ENCODE measurements at regions not wholly inside any gene's neighbourhood (a gene's known extent, or its start where the extent isn't known, plus 50 kb on each side); places are given as distances from the start of the nearest gene placed in this dataset.

DNA sequence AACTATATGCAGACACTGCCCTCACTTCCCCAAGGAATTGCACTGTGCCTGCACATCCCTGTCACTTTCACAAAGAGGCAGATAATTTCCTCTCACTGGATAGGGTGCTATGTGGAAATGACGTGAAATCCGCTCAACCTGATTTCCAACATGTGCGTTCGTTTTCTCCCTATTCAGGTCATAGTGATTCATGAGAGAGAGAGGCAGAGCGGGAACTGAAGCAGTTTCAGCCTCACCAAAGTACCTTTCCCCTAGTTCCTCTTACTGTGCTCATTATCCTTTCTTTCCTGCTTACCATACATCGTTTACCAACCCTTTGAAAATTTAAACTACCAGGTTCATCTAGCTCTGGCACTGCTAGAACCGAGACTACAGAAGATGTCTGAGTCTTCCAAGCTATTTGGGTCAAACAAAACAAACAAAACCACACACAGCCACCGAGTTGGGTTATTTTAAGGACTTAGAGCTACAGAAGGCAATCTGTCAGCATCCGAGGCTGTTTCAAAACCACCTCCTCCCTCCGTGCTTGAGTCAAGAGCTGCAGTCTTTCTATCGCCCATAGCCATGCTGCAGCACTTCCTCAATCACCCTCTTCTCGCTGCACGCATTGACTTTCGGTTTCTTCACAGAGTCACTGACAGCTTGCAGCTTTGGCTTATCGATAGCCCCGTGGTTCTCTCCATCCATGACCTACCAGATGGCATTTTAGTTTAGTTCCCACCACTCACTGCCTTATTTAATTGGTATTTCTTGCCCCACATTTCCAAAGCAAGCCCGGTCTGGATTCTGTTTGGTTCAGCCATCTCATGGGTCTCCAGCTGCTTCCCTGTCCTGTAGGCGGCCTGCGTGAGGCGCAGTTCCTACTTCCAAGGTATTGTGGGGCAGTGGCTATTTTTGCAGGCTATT lies 1395.8 kb downstream of the EFNB2 start:
- in situ Hi-C loops (cut with HindIII; ENCODE audit: low sequenced_read_pairs): no loop called here

DNA sequence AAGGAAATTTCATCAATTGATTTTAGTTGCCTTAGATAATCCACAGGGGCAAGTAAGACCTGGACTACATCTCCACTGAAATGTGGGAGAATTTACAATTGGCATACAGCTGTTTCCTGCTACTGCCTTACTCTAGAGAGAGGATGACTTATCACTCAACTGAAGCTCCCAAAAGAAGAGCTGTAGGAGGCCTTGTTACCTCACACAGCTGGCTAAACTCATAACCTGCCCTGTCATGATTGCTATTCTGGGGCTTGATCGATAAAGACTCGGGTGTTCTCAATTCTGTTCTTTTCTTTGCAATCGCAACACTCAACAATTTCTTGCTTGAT lies 1396.4 kb downstream of the EFNB2 start:
- in situ Hi-C loops (cut with HindIII; ENCODE audit: low sequenced_read_pairs): no loop called here

DNA sequence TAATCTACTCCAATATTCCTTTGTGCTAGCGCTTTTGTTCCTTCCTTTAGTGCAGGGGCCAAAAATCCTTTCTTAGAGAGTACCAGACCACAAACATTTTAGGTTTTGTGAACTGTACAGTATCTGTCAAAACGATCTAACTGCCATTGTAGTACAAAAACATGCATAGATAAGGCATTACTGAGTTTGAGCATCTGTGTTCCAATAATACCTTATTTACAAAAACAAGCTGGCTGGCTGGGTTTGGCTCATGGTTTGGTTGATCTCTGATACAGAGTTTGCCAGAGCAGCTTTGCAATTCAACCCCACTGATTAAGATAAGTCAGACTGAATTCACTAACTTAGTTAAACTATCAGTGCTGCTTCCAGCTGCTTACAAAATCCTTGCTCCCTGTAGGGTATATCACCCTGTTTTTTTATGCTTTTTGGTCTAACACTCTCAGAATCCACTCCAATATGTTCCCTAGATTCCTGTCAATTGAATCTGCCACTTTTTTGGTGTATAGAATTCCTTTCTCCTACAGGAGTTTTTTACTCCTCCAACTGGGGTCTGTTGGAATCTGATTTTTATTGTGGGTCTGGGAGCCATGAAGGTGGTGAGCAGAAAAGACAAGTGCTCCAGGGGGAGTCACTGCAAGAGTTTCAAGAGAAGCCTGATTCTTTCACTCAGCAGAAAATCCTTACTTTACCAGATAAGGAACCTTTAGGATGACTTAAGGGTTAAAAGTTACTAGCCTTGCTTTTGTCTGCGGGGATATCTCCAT lies 1399.4 kb downstream of the EFNB2 start:
- in situ Hi-C loops (cut with HindIII; ENCODE audit: low sequenced_read_pairs): no loop called here

DNA sequence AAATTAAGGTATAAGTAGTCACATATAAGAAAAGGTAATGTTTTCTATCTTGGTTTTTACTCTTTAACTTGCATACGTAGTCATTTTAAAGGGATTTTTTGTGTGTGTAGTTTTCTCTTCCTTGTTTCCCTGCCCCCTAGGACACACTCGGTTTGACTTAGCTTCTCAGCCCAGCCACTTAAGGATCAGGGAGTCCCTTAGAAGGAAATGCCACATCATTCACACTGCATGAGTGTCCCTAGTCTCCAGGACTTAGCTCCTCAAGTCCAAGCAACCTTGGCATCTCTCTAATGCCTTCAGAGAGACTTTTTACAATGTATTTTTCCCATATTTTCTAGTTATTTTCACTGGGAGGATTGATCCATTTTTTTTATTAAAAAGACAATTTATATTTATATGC lies 1407.7 kb downstream of the EFNB2 start:
- in situ Hi-C loops (cut with HindIII; ENCODE audit: low sequenced_read_pairs): no loop called here

DNA sequence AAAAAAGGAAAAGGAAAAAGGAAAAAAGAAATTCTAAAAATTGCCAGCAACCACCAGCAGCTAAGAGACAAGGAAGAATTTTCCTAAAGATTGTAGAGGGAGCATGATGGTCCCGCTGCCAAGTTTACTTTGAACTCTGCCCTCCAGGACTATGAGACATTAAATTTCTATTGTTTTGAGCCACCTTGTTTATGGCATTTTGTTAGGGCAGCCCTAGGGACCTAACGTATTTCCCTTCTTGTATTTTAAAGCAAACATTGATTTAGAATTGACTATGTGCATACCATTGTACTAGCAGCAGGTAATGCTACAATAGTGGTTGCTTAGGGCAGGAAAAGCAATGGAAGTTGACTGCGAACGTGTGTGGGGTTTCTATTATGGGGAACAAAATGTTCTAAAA lies 1414.2 kb downstream of the EFNB2 start:
- in situ Hi-C loops (cut with HindIII; ENCODE audit: low sequenced_read_pairs): no loop called here

DNA sequence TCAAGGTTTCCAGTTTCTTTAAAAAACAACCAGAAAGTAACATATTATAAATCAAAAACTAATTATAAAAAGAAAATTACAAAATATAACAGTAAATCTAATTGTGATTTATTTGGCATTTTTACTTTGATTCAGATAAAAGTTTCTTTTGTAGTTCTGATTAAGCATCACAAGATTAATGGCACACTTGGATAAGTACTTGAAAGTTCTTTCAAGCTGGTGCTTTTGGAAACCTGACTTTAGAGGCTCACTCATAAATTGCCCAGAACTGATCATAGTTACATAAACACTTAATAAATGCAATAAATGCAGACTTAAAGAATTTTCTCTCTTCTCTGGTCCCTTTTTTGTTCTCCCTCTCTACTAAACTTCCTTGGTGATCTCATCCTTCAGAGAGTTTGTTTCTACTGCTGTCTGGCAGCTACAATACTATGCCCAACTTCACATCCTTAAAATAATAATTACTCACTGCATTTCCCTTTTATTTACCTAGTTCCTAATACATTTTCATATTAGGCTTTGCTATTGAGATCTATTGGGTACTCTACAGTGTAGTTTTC lies 1417.0 kb downstream of the EFNB2 start:
- in situ Hi-C loops (cut with HindIII; ENCODE audit: low sequenced_read_pairs): no loop called here

DNA sequence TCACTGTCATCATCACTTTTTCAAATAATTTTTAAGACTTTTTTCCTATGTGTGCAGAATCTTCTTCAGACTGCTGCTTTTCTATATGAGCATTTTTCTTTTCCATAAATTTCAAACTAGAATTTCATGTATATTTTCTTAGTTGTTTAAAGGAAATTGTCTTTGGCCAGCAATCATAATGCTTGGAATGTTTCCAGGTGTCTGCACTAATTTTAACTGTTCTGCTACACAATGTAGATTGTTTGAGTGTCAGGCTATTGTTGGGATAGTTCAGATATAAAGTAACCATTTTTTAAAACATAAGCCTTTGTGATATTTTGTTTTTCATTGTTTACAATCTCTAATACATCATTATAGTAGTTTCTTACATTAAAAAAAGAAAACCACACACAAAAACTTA lies 1418.5 kb downstream of the EFNB2 start:
- in situ Hi-C loops (cut with HindIII; ENCODE audit: low sequenced_read_pairs): no loop called here

DNA sequence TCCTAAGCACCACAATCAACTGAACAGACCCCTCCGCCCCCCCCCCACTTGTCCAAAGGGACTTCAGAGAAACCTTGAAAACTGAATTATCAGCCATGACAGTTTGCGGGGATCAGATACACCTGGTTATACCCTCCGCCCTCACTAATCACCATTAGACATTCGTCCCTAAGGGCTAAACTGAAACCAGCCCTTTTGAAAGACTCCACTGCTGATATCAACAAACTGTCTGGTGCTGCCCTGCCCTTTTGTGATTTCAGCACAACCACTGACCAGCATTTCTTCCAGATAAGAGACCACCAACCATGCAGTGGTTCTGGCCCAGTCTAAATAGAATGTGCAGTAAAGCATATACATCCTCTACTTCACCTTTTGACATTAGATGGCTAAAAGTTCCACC lies 1422.9 kb downstream of the EFNB2 start:
- in situ Hi-C loops (cut with HindIII; ENCODE audit: low sequenced_read_pairs): no loop called here

DNA sequence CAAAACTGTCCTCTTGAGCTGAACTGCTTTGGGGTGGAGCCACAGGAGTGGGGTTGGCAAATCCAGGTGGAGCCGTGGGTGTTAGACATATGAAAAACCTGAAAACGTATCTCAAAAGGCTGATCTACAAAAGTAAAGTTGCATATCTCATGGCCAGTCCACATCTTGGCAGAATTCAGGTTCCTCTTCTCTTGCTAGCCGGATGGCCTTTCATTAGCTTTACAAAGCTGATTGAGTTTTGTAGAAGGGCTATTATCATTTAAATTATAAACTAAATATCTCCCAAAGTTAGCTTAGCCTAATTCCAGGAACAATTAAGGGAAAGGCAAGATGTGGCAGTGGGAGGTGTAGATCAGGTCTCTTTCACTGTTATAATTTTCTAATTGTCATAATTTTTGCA lies 1427.7 kb downstream of the EFNB2 start:
- in situ Hi-C loops (cut with HindIII; ENCODE audit: low sequenced_read_pairs): no loop called here

DNA sequence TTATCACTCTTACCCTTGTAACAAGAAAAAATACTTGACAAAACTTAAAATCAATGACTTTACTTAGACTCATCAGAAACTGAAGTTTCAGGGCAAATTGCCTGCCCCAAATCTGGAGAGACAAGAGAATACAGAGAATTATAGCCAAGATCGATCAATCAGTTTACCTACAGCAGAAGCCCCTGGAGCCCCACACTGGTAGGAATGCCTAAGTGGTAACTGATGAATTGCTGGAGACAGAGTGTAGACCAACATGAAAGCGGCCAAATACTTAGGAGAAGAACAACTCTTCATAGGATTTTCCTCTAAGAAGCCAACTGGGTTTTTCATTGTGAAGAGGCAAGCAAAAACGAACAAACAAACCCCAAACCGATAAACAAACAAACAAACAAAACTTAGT lies 1430.0 kb downstream of the EFNB2 start:
- in situ Hi-C loops (cut with HindIII; ENCODE audit: low sequenced_read_pairs): no loop called here

DNA sequence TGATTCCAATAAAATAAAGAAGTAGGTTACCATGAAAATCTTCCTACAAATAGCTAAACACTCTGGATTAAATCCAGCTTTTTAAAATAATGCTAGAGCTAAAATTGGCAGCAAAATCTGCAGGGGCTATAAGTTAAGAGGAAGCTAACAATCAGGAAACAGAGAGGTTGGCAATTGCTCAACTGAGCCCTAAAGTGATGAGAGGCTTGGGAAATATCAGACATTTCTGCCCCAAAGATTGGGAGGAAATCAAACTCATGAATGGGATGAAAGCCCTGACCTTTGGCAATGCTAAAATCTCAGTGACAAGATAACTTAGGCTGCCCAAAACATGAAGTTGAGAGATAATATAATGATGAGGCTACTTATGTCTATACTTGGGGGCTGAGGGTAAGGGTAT lies 1437.9 kb downstream of the EFNB2 start:
- in situ Hi-C loops (cut with HindIII; ENCODE audit: low sequenced_read_pairs): no loop called here

DNA sequence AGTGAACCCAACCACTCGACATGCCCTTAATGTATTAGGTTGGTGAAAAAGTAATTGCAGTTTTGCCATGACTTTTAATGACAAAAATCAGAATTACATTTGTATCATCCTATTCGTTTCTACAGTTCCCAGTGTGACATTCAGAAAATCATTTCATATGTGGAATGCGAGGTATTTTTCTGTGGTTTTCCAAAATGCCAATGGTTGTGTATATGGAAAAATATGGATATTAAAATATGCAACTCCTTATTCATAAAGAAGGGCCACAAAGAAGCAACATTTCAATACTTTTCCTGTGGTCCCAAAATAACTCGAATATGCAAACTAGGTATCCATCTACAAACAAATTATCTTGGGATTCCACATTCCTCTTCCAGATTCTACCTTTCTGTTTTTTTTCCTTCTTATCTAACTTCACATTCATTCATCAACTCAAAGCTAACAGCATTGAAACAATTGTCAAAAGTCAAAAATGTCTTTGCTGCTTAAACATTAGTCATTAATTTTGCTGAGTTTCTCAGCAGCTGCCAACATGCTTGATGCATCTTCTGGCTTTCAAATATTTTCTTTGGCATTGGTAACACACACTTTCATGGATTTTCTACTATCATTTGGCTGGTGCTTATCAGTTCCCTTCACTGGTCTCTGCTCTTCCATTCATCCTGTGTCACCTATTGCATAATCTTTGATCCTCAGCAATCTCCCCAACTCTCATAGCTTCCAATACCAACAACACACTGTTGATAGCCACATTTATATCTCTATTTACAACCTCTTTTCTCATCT lies 1445.4 kb downstream of the EFNB2 start:
- in situ Hi-C loops (cut with HindIII; ENCODE audit: low sequenced_read_pairs): no loop called here

DNA sequence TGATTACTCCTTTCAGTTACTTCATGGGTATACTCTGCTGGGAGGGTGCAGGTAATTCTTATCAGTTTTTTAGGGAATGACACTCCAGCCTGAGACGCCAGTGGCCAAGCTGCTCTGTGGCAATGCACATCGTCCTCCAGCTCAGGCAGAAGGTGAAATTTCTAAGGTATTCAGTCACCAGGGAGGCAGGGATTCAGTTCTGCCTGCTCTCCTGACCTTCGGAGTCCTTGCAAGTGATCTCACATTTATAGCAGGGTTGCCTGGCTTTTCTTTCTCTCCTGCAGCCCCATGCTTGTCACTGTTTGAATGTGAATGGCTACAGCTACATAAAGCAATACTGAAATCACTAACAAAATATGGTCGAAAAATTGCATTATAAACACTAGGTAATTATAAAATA lies 1447.5 kb downstream of the EFNB2 start:
- in situ Hi-C loops (cut with HindIII; ENCODE audit: low sequenced_read_pairs): no loop called here

DNA sequence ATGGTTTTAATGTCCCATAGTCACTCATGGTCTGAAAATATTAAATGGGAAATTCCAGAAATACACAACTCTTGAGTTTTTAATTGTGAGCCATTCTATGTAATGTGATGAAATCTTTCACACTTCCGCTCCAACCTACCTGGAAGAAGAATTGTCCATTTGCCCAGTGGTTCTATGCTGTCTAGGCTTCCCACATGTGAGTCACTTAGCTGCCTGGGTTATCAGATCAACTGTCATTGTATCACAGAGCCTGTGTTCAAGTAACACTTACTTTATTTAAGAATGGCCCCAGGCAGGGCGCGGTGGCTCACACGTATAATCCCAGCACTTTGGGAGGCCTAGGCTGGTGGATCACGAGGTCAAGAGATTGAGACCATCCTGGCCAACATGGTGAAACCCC lies 1450.5 kb downstream of the EFNB2 start:
- in situ Hi-C loops (cut with HindIII; ENCODE audit: low sequenced_read_pairs): no loop called here

DNA sequence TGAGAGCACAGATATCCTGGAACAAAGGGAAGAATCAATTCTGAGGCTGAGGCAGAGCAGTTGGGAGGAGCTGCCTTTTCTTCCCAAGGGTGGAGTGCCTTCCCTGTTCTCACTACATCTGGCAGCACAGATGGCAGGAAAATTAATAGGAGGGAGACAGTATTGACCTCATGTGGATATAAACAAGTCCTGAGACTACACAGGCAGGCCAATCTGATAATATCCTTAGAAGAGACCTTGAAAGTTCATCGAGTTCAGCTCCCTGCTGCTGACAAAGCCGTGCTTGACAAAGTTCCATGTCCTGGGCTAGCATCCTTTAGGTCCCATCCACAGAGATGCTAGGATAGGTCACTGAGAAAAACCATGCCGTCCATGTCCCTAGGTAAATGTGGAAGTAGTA lies 1451.5 kb downstream of the EFNB2 start:
- in situ Hi-C loops (cut with HindIII; ENCODE audit: low sequenced_read_pairs): no loop called here

DNA sequence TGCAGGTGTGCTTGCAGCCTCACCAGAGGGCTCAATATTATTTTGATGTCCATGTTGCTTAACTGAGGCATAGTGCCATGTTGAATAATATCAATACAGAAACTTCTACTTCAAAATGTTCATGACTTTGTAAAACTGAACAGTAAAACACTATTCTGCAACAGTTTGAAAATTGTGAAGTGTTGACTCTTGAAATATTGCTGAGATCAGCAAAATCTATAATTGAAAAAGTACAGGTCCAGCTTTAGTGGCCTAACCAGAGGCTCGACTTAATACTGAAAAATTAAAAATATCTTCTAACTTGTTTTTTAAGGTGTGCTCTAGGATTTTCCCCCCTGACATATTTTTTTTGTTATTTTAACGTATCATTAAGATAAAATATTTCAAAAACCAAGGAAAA lies 1460.7 kb downstream of the EFNB2 start:
- in situ Hi-C loops (cut with HindIII; ENCODE audit: low sequenced_read_pairs): no loop called here

DNA sequence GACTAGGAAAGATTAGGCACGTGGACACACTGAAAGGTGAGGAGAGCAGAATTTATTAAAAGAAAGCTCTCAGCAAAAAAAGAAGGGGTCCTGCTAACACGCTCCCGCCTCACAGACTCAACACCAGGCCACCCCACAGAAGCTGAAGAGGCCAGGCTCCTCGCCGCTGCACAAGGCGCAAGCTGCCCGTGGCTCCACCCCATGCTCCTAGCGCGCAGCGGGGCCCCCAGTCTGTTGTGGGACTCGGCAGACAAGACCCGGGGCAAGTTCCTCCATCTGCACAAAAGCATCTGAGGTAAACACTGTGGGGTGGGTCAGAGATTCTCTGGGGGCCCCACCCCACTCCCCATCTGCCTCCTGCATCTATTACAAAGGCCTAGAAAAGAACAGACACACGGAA lies 1462.4 kb downstream of the EFNB2 start:
- in situ Hi-C loops (cut with HindIII; ENCODE audit: low sequenced_read_pairs): no loop called here

DNA sequence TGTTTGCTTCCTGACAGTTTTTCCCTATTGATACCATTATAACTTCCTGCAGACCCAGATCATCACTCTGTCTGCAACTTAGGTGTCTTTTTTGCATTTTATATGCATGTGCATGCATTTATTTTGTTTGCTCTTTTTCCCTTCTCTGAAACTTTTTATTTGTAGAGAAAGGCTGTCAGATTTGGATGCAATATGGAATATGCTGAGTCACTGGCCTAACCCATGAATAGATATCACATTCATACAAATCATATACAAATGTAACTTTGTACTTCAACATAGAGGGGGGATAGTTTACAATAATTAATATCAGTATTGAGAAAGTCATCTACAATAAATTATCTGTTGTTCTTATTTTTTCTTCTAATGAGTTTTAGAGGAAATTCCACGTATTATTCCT lies 1465.0 kb downstream of the EFNB2 start:
- in situ Hi-C loops (cut with HindIII; ENCODE audit: low sequenced_read_pairs): no loop called here

DNA sequence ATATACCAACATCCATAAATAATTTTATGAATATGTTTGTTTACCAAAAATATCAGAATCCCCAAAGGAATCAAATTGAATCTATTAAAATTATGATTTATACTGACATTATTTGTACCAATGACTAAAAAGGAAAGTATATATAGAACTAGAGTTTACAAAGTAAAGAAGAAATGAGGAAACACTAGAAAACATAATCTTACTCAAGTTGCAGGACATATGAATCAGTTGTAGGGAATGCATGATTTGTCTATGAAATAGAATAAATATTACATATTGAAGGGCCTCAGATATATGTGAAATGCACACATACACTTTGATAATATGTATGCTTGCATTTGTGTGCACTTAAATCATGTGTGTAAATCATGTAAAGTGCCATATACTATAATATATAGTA lies 1466.4 kb downstream of the EFNB2 start:
- in situ Hi-C loops (cut with HindIII; ENCODE audit: low sequenced_read_pairs): no loop called here

DNA sequence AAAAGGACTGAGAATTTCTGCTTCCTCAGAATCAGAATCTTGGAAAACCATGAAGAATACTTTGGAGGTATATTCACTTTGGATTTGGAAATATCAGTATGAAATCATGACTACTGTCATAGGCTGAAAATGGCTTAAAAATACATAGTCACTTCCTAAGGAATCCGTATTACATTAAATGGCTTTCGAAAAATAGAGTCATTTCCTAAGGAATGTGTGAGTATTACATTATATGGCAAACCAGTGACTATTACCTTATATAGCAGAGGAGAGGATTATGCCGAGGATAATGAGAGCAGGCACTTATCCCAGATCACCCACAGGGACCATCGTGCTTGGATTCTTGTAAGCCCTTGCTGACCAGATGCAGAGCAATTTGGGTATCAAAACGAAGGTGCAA lies 1471.8 kb downstream of the EFNB2 start:
- in situ Hi-C loops (cut with HindIII; ENCODE audit: low sequenced_read_pairs): no loop called here

DNA sequence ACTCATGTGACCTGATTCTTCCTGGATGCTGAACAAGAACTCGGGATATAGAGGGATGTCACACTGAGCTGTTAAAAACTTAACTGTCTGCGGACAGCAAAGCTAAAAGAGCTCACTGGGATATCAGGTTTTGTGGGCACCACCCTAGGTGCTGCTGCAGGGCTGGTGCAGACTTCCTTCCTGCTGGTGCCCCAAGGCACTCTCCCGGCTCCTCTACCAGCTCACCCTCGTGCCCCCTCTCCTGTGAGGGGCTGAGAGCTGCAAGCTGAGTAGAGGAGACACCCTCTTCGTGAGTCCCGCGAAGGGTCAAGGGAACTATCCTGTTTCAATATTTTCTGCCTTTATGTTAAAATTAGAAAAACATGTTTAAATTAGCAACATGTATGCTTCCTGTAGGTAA lies 1475.7 kb downstream of the EFNB2 start:
- in situ Hi-C loops (cut with HindIII; ENCODE audit: low sequenced_read_pairs): no loop called here
